ENCODE measurements at regions not wholly inside any gene's neighbourhood (a gene's known extent, or its start where the extent isn't known, plus 50 kb on each side); places are given as distances from the start of the nearest gene placed in this dataset.

GRCh38 chrX:141375011-141375760, 132.9 kb upstream of the SPANXC start:
- TF ChIP-seq STAT1 (IDR thresholded peaks at IDR 0.05; ENCODE audit: unreplicated experiment) (no peak), CREB1 (CRISPR knock-in tag; IDR thresholded peaks at IDR 0.05; ENCODE audit: low read depth) (no peak), ZNF462 (CRISPR knock-in tag; IDR thresholded peaks at IDR 0.05) (no peak), CTCF (conservative IDR thresholded peaks at IDR 0.05; ENCODE audit: low read depth in 2 of 2) (no peak), ZNF114 (CRISPR knock-in tag; IDR thresholded peaks at IDR 0.05) (no peak), EZH2phosphoT487 (IDR thresholded peaks at IDR 0.05; ENCODE audit: unreplicated experiment) (no peak), POLR2AphosphoS5 (IDR thresholded peaks at IDR 0.05; ENCODE audit: low read depth) (no peak), ZNF331 (CRISPR knock-in tag; IDR thresholded peaks at IDR 0.05; ENCODE audit: low read depth) (no peak), REST (IDR thresholded peaks at IDR 0.05; ENCODE audit: unreplicated experiment) (no peak), EZH2 (IDR thresholded peaks at IDR 0.05; ENCODE audit: low read depth, unreplicated experiment) (no peak), NANOG (IDR thresholded peaks at IDR 0.05; ENCODE audit: borderline replicate concordance) (no peak), ETS1 (IDR thresholded peaks at IDR 0.05) (no peak), JUNB (IDR thresholded peaks at IDR 0.05; ENCODE audit: unreplicated experiment) (no peak)
- Mint-ChIP-seq H3K27ac (no peak overlapping the region), H3K9me3 (no peaks in the 10 kb centered on the region; the same call in 2 of the 3 replicates), H3K36me3 (ENCODE audit: low read depth) (no peaks in the 10 kb centered on the region), H3K27me3 (ENCODE audit: insufficient read depth, low read depth, poor library complexity) (no peaks in the 10 kb centered on the region), H3K4me1 (no peaks in the 10 kb centered on the region), H3K4me3 (no peak overlapping the region)
- Histone ChIP-seq H3K9me2 (ENCODE audit: insufficient read depth) (no peaks in the 10 kb centered on the region), H3K4me2 (no peak overlapping the region), H3K27me3 (ENCODE audit: insufficient read depth) (no peaks in the 10 kb centered on the region), H3K79me2 (replicated peaks; ENCODE audit: insufficient read depth) (no peaks in the 10 kb centered on the region), H3K4me3 (no peak overlapping the region), H2AFZ (no peak overlapping the region), H3K4me1 (ENCODE audit: insufficient read depth) (no peaks in the 10 kb centered on the region), H3K27ac (ENCODE audit: low read depth) (no peak overlapping the region), H3F3A (replicated peaks; ENCODE audit: low read depth) (no peaks in the 10 kb centered on the region), H3K36me3 (ENCODE audit: insufficient read depth) (no peaks in the 10 kb centered on the region), H4K20me1 (replicated peaks; ENCODE audit: insufficient read depth) (no peaks in the 10 kb centered on the region)
- ATAC-seq (no peak), DNase-seq (ENCODE audit: low spot score) (no peak)
